Frontal cortex (tissue), 3 donors: ENCODE measurements at regions not wholly inside any gene's neighbourhood (a gene's known extent, or its start where the extent isn't known, plus 50 kb on each side); places are given as distances from the start of the nearest gene placed in this dataset.

Experiments
- DNase-seq, 2 donors: peaks; one replicate each; pipeline ENCODE4 v3.0.0; 2012; ENCODE audit warnings: low spot score in 2 of 2
- FAIRE-seq: peaks from 2 replicates; lab custom pipeline; 2012; peaks lifted over from hg19 to GRCh38; lab: Jason Lieb, UNC
- donor health status: control.
- donor health status: control.
- donor health status: control.

- FAIRE-seq (no peak), DNase-seq (no peak)
These were observed 218.8 kb downstream of the TMEM167A start for GRCh38 chr5:82858151-82859025.

- FAIRE-seq (no peak), DNase-seq (no peak)
These were observed 221.2 kb downstream of the TMEM167A start for GRCh38 chr5:82855893-82856550.

- FAIRE-seq: no peak
- no peak for DNase-seq
These were observed 222.2 kb downstream of the TMEM167A start for GRCh38 chr5:82854956-82855355.

GRCh38 chr5:82851471-82851870 lies 225.7 kb downstream of the TMEM167A start:
- DNase-seq: no peak

GRCh38 chr5:82850393-82850792 lies 226.8 kb downstream of the TMEM167A start:
- DNase-seq (no peak), FAIRE-seq (no peak)

More at GRCh38 chr5:82851471-82851870, 225.7 kb downstream of the TMEM167A start:
- no peak for FAIRE-seq

GRCh38 chr5:82849885-82850284 lies 227.3 kb downstream of the TMEM167A start:
- FAIRE-seq (no peak), DNase-seq (no peak)

- FAIRE-seq (no peak), DNase-seq (no peak)
These were observed 229.6 kb downstream of the TMEM167A start for GRCh38 chr5:82847562-82847961.

- no peak for FAIRE-seq
These were observed 237.3 kb downstream of the TMEM167A start for GRCh38 chr5:82839881-82840280.

GRCh38 chr5:82835488-82835887 lies 241.7 kb downstream of the TMEM167A start:
- no peak for FAIRE-seq

More at GRCh38 chr5:82839881-82840280, 237.3 kb downstream of the TMEM167A start:
- DNase-seq: no peak

GRCh38 chr5:82834151-82834550 lies 243.0 kb downstream of the TMEM167A start:
- FAIRE-seq (no peak), DNase-seq (no peak)

More at GRCh38 chr5:82835488-82835887, 241.7 kb downstream of the TMEM167A start:
- no peak for DNase-seq

GRCh38 chr5:82833277-82833676 lies 243.9 kb downstream of the TMEM167A start:
- FAIRE-seq (no peak), DNase-seq (no peak)

GRCh38 chr5:82832445-82832844 lies 244.7 kb downstream of the TMEM167A start:
- FAIRE-seq: no peak
- no peak for DNase-seq

GRCh38 chr5:82828211-82828610 lies 249.0 kb downstream of the TMEM167A start:
- FAIRE-seq (no peak), DNase-seq (no peak)

- DNase-seq (no peak), FAIRE-seq (no peak)
These were observed 249.5 kb downstream of the TMEM167A start for GRCh38 chr5:82827651-82828050.

- DNase-seq (no peak), FAIRE-seq (no peak)
These were observed 254.6 kb downstream of the TMEM167A start for GRCh38 chr5:82822634-82822927.

GRCh38 chr5:82821846-82822633 lies 255.2 kb downstream of the TMEM167A start:
- DNase-seq (no peak), FAIRE-seq (no peak)

GRCh38 chr5:82820961-82821845 lies 256.0 kb downstream of the TMEM167A start:
- FAIRE-seq (no peak), DNase-seq (no peak)

- FAIRE-seq (no peak), DNase-seq (no peak)
These were observed 257.0 kb downstream of the TMEM167A start for GRCh38 chr5:82820188-82820587.

GRCh38 chr5:82817897-82818676 lies 259.1 kb downstream of the TMEM167A start:
- FAIRE-seq (no peak), DNase-seq (no peak)
